HG03432 (cell line): ENCODE measurements at regions not wholly inside any gene's neighbourhood (a gene's known extent, or its start where the extent isn't known, plus 50 kb on each side); places are given as distances from the start of the nearest gene placed in this dataset.

ENCODE experiments used
- ATAC-seq: cut with Tn5 transposase; IDR thresholded peaks from one replicate; pipeline ENCODE4 v1.9.1; 2021; ENCODE audit warnings: mild to moderate bottlenecking, moderate library complexity; ENCODE audit not compliant: unreplicated experiment

DNA sequence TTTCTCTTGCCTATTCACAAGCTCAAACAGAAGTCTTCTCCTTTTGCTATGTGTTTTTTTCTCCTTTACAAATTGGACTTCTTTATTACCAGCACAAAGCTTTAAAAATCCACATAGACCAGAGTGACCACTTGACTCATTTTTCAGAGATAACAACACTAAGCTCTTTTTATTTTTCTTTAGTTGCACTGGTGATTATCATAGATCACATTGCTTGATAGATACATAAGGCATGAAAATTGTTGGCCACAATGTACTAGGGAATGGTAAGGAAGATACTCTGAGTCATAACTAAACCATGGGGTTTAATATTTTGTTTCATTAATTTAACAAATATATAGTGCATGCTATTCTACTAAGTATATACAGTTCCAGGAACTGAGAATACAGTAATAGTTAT, 159.0 kb downstream of the GASK1B start:
- ATAC-seq: no peak

DNA sequence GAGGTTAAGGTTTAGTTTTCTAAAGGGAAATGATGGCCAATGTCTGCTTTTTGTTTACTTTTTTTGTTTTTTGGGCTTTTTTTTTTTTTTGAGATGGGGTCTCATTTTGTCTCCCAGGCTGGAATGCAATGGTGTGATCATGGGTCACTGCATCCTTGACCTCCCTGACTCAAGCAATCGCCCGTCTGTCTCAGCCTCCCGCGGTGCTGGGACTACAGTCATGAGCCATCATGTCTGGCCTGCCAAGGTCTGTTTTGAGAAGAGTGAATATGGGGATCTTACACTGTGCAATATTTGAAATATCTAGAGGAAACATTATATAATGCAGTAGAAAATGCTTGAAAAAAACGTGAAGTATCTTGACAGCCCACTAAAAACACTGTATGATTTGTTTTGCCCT, 162.5 kb downstream of the GASK1B start:
- no peak for ATAC-seq

DNA sequence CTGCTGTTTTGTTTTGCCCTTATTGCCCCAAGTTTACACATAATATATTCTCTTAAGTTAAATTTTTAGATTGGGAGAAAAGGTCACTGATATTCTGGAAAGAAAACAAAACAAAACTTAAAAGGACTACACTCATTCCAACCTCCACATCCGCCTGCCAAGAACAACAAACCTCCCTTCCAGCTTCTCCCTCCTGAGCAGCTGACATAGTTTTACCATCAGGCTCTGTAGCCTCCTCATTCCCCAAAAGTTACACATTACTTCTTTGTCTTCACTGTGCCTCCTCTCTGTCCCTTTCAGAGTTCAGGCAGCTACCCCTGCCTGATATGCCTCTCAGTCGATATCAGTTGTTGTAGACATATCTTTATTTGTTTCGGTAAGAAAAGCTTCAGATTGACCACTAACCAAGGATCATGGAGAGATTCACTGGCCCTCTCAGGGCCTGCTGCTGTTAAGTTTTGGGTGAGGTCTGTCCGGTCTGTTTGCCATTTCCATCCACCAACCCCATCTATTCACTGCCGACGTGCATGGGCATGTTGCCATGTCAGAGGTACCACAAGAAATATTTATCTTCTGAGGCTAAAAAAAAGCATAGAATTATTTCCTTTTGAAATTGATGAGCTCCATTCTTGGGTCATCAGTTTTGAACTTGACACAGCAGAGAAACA, 164.1 kb downstream of the GASK1B start:
- no peak for ATAC-seq

DNA sequence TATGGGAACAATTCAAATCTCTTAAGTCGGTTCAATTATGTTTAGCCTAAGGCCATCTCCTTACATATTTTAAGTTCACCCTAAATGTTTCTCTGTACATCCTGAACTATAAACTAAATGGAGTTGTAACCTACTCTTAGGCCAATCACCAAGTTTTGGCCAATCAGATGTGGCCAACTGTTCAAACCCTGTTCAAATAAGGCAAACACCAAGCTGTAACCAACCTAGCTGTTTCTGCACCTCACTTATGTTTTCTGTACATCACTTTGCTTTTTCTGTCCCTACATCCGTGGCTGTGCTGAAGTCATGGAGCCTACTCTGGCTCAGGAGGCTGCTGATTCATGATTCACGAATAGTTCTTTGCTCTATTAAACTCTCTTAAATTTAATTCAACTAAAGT, 165.3 kb downstream of the GASK1B start:
- no peak for ATAC-seq

DNA sequence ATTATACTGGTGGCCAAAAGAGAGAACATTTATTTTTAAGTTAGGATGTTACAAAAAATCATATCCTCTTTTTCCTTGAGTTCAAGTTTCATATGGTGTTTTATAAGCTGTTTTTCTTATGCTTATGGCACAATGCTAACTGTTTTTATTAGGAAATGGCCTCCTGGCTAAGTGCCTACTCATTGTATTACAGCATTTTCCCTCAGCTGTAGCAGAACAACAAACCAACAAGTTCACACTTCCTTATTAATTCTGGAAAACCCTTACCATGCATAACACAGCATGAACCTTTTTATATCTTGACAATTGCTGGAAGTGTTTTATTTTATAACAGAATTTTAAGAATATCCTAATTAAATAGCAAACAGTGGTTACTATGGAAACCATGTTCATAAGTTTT, 165.8 kb downstream of the GASK1B start:
- ATAC-seq: no peak

DNA sequence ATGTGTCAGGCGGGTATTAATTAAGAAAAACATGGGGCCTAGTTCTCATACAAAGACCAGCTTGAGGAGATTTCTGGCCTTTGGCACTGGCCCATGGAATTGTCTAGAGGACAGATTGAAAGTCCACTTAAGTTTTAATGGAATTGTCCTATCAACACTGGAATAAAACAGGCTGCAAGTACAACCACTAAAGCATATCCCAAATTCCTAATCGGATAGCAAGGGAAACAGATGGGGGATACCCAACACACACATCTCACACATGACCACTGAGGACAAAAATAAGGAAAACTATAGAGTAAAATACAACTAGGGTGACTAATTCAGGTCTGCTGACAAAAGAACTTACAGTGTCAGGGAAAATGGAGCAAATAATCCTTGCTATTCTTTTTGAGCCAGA, 167.8 kb downstream of the GASK1B start:
- no peak for ATAC-seq

DNA sequence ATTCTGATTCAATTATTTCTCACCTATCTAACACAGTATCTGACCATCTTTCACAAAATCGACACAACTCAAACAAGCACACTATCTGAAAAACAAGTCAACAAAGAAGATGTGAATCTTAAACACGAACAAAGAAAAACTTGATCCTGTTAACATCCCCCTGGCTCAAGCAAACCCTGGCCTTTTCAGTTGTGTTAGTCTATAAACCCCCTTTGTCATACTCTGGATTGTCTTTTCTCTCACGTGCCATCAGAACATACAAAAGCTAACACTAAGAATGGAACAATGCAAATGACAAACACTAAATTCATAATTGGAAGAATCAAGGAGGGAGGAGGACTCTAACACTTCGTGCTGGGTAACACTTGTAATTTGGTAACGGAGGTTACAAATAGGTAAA, 168.7 kb downstream of the GASK1B start:
- no peak for ATAC-seq

DNA sequence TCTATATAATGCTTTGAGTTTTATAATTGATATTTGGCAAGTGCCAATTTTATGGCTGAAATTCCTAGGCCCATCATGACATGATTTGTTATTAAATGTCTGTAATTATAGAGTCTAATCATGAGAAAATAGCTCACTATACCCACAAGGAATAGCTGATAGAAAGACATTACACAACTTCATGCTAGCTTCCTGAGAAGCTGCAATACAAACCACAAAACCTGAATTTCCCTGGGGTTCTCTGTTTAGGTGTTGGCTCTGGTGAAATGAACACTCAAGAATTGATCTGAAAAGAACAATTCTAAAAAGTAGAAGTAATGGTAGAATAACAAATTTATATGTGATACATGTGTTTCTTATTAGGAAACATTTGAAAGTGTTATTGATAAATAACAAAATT, 169.6 kb downstream of the GASK1B start:
- ATAC-seq: no peak

DNA sequence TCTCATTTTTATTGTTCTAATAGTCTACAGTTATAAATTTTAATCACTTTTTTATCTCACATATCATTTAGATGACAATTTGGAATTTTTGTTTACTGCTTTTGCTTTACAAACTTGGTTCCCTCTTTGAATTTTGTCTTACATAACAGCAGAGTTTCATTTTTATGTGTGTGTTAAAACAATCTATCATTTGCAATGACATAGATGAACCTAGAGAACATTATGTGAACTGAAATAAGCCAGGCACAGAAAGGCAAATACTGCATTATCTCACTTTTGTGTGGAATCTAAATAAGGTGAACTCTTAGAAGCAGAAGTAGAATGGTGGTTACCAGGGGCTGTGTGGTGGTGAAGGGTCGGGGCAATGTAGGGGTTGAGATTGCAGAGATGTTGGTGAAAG, 170.7 kb downstream of the GASK1B start:
- no peak for ATAC-seq

DNA sequence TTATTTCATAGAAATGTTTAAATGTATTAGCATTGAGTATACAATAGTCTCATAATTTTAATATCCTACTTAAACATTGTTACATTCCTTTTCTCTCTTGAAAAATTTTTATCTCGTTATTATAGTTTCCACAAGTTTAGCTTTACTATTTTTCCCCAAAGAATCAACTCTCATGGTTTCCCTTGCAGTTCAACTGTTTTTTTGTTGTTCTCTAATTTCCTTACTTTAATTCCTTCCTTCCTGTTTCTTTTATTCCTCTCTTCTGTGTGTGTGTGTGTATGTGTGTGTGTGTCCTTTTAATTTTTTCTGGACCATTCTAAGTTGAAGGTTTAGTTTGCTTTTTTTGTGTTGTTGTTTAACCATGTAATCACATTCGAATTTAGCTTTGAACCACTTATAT, 171.1 kb downstream of the GASK1B start:
- no peak for ATAC-seq

DNA sequence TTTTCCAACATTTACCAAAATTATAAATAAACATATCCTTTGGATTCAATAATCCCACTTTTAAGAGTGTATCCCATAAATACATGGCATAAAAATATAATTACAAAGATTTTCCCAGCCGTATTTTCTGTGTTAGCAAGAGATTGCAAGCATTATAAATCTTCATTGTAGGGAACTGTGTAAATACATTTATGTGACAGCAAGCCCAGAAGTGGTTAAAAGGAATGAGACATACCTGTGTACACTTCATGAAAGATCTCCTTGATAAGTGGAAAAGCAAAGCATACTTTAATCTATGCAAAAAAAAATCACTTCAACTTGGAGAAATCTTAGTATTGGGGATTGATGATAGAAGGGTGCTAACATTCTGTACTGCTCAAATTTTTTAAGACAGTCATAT, 173.1 kb downstream of the GASK1B start:
- ATAC-seq: no peak

DNA sequence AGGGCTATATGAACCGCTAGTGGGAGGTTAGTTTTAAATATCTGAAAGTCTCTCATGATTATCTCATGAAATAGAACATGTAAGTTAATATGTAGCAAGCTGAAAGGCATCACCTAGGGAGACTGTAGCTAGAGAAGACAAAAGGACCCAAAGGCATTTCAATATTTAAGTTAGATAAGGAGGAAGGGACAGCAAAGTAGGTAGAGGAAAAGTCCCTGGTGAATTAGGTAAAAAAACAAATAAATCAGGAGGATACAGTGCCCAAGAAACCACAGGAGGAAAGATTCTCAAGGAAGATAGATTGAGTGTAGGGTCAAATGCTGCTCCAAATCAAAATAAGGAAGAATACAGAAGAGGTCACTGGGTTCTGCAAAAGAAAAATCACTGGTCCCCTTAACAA, 175.5 kb downstream of the GASK1B start:
- no peak for ATAC-seq

DNA sequence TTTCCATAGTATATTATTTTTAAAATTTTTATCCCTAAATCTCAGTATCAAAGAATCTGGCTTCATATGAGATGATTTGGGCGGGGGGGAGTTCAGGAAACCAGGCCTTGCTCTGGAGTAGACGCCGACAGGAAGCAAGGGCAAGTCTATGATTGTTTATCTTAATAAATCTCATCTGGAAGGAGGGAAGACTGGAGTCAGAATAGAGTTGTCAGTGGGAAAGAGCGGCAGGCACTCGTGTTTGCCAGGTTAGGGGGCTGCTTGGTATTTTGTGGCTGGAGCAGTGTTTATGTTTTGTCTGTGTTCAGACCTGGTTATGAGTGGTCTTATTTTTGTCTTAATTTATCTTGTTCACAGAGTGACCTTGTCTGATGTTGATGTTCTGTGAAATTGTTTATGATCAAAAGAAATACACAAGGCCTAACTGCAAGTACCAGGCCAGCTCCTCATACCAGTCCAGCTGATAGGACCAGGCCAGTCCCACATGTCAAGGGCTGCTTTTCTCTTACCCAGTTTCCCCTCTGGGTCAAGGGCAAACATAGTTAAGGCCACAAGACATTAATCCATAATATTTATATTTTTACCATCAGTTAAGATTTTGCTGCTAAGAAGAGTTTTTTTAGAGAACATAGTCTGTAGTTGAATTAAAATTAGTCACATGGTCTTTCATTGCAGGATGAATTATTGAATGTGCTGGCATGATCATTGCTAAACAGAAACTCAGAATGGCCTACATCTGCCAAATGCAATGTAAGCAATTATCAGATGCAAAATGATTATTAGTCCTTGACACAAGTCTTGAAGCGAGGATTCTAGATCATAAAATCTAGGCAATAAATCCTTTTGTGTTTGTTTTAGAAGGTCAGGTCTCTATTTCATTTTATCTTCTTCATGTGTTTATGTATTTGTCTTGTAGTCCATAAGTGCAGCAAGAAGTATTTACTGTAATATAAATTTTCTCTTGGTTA, 176.5 kb downstream of the GASK1B start:
- no peak for ATAC-seq

DNA sequence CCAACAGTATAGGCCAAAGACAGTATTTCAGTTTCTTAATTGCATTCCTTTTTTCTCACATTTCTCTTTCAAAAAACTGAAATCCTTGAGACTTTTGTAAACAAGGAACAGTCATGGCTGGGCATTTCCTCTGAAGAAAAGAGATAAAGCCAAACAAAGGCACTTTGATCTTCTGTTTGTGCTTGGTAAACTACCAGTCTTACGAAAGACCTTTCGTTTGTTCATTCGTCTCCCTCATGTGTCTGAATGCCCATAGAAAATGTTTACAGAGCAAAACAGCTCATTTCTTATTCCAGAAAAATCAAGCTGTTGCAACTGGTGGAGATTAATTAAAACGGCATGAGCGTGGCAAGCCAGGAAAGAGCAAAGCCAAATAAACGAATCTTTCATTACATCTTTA, 178.0 kb downstream of the GASK1B start:
- ATAC-seq: no peak

DNA sequence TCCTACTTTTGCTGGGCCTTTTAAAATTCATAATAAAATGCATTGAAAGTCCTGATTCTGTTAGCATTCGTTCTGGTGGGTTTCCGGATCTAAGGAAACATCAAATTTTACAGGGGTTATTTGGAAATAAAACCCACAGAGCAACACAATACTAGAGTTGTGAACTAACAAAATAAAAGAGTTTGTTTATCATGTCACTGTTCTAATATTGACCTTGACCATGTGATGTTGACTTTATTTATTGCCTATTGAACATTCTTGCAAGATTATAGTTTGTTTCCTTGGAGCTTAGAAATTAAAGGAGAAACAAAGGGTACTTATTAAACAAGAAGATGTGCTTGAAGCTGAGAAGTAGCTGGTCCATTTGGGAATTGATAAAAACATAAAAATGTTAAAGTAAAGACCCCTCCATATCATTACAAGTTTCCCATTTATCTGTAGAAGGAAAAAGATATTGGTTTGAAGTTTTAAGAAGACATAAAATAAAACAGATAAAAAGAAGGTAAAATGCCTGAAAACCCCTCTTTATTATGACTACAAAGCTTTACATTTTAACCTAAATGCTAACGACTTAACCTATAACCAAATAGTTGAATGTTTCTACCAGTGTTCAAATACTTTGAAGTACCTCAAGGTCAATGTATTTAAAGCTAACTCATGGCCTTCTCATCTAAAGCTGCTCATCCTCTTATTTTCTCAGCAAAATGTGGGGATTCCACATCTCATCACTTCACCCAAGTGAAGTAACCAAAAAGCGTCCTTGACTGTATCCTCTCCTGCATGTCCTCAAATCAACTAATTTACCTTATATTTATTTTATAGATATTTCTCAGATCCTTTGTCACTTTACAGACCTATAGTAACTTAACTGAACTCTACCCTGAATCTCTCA, 179.6 kb downstream of the GASK1B start:
- ATAC-seq: no peak

DNA sequence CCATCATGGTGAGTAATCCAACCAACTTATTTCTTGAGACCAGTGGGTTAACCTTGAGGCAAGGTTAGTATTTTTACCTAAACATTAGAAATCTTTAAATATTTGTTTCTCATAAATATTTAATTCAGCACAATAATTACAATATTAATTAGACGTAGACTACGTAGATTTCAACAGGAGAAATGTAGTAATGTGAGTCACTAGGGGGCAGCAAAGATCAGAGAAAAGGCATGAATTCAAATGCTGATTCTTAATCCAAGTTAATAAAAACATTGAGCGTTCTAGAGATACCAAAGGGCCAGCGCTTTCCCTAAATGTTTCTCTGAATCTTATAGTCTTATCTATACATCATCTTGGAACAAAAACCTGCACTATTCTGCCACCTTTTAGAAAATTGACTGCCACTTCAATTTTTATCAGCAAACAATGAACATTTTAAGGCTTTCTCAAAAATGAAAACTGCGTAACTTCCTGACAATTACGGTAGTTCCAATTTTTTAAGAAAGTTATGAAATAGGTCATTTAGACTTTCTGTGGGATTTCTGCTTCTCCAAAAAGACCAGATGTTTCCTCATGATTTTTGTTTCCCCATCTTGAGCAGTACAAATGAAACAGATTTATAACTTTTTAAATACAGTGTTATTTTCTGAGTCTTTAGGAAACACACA, 180.7 kb downstream of the GASK1B start:
- peak; percentile 74 for ATAC-seq

DNA sequence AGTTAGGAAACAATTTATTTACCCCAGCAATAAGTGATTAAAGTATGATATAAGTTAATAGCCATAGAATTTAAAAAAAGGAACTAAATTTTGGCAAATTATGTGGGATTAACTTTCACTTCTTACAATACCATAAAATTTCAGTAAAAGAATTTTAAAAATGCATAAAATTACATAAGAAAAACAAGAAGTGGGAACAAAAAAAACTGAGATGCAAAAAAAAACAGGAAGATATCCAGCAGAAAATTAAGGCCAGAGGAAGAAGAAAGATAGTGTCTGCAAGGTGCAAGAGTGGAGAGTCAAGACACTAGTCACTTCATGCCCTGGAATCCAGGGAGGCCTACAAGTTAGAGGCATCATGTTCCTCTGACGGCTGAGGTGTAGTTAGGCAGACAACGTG, 184.2 kb downstream of the GASK1B start:
- ATAC-seq: no peak

DNA sequence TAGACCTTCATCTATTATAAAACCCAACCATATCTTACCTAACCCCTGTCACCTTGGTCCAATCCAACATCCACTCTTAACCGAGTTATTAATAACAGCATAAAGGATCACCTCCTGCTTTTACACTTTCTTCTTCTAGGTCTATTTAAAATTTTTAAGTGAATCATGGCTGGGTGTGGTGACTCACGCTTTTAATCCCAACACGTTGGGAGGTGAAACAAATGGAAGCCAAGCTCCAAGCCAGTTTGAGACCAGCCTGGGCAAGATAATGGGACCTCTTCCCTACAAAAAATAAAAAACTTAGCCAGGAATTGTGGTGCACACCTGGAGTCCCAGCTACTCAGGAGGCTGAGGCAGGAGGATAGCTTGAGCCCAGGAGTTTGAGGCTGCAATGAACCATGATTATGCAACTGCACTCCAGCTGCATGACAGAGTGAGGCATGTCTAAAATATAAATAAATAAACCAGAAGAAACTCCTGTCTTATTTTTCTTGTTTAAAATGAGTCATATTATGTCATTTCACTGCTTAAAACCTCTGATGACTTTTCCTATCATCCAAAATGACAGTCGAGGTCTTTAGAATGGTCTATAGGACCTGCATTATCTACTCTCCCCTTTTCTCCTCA, 188.4 kb downstream of the GASK1B start:
- no peak for ATAC-seq

DNA sequence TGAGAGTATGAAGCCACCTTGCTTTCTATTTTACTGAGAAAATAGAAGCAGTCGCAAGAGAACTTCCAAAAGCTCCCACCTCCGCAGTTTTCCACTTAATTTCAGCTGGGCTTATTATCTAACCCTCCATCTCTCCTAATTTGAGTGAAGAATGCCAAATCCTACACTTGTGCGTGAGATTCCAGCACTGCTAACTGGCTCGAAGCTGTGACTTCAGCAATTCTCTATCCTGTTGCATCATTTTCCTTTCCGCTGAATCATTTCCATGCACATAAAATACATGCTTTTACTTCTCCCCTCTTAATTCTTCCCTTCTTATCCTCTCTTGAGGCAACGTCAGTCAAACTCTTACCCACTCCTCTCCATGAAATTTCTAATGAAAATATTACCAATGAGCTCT, 189.5 kb downstream of the GASK1B start:
- no peak for ATAC-seq

DNA sequence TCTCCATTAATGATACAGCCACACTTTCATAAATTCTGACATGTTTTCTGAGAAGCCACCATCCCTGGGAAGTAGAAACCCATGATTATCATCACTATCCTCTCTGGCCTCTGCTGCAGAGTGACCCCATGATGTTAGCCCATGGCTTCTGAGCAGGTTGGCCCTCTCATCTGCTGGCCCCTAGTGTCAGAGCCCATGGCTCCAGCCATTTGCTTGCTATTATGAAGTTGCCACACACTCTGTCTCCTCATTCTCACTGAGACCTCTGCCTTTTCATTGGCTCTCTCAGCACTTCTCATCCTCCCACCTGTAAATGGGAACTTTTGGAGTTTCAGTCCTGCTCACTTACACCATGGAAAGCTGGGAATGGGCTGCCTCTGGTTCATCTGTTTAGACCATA, 192.7 kb downstream of the GASK1B start:
- no peak for ATAC-seq
